ENCODE measurements at regions not wholly inside any gene's neighbourhood (a gene's known extent, or its start where the extent isn't known, plus 50 kb on each side); places are given as distances from the start of the nearest gene placed in this dataset.

DNA sequence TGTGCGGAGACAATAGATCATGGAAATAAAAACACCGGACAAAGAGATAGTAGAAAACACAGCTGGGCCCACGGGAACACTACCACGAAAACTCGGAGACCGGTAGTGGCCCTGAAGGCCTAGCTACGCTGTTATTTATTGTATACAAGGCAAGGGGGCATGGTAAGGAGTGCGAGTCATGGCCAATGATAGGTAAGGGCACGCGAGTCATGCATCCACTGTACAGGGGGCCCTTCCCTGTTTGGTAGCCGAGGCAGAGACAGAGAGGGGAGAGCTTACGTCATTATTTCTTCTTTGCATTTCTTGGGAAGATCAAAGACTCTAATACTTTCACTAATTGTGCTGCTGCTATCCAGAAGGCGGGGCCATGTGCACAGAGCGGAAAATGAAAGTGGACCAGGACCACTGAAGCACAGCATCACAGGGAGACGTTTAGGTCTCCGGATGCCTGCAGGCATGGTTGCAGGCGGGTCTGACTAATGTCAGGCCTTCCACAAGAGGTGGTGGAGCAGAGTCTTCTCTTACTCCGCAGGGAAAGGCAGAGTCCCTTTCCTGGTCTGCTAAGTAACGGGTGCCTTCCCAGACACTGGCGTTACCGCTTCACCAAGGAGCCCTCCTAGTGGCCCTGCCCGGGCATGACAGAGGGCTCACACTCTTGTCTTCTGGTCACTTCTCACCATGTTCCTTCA lies 74.4 kb upstream of the ARL4D start:
- TF ChIP-seq CHD7 (IDR thresholded peaks at IDR 0.05; ENCODE audit: insufficient replicate concordance, low read length) (no peak), KDM5A (IDR thresholded peaks at IDR 0.05; ENCODE audit: low read length) (no peak), EGR1 (IDR thresholded peaks at IDR 0.05; ENCODE audit: borderline replicate concordance, low read depth, low read length) (no peak), EZH2 (IDR thresholded peaks at IDR 0.05; ENCODE audit: low read depth, low read length, severe bottlenecking) (no peak)
- TF ChIP-seq, protein P1, sequence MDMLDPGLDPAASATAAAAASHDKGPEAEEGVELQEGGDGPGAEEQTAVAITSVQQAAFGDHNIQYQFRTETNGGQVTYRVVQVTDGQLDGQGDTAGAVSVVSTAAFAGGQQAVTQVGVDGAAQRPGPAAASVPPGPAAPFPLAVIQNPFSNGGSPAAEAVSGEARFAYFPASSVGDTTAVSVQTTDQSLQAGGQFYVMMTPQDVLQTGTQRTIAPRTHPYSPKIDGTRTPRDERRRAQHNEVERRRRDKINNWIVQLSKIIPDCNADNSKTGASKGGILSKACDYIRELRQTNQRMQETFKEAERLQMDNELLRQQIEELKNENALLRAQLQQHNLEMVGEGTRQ (IDR thresholded peaks at IDR 0.05; ENCODE audit: low read length) = no peak

Data from H1 (cell line).